Ishikawa (cell line): ENCODE measurements at regions not wholly inside any gene's neighbourhood (a gene's known extent, or its start where the extent isn't known, plus 50 kb on each side); places are given as distances from the start of the nearest gene placed in this dataset.

Source experiments
- CEBPB ChIP-seq: IDR thresholded peaks from 2 replicates; pipeline ENCODE4 v1.6.1; 2012
- EP300 ChIP-seq: IDR thresholded peaks from 2 replicates; pipeline ENCODE4 v1.6.1; 2012; ENCODE audit warnings: borderline replicate concordance
- RAD21 ChIP-seq: IDR thresholded peaks from 2 replicates; pipeline ENCODE4 v1.6.1; 2012; ENCODE audit warnings: low read depth
- ZBTB7A ChIP-seq: IDR thresholded peaks from 2 replicates; pipeline ENCODE4 v1.6.1; 2012; ENCODE audit warnings: low read depth

DNA sequence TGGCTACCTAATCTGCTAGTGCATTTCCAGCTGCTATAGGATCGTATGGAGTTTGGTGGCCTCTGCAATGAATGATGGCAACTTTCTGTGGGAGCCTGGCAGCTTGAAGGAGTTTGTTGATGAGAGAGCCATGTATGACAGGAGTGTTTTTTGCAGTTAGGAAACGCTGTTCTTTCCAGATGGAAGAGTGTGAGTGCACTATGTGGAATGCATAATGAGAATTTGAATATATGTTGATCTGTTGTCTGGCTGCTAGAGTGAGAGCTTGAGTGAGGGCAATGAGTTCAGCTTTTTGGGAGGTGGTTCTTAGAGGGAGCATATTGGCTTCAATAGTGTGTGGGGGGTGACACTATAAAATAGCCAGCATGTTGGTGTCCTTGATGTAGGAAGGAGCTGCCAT lies 51.0 kb upstream of the APOBEC4 start:
- TF ChIP-seq RAD21: no peak
- TF ChIP-seq ZBTB7A: no peak
- no peak for TF ChIP-seq EP300
- no peak for TF ChIP-seq CEBPB
